Neural progenitor cell (in vitro differentiated cells): ENCODE measurements at regions not wholly inside any gene's neighbourhood (a gene's known extent, or its start where the extent isn't known, plus 50 kb on each side); places are given as distances from the start of the nearest gene placed in this dataset.
A peak's percentile ranks its signal among the peaks of the same experiment; 100 is the strongest.

Experiments used
- DNase-seq: peaks from one replicate; pipeline ENCODE4 v3.0.0-alpha.2; 2016; ENCODE audit warnings: low spot score
- H2AFZ ChIP-seq: fragments of 200-600 bp; sonication (generic); replicated peaks from 2 replicates; pipeline ENCODE4 v1.6.1; 2016; ENCODE audit warnings: antibody characterized with exemption
- H3F3A ChIP-seq: fragments of 200-600 bp; sonication (generic); 2 replicates; pipeline ENCODE4 v1.6.1; 2016; ENCODE audit warnings: antibody characterized with exemption, low read depth
- H3K27ac ChIP-seq: fragments of 200-600 bp; sonication (generic); 2 replicates; pipeline ENCODE4 v1.5.1; 2016; ENCODE audit warnings: mild to moderate bottlenecking
- H3K27me3 ChIP-seq: fragments of 200-600 bp; sonication (generic); 2 replicates; pipeline ENCODE4 v1.6.1; 2016; ENCODE audit warnings: mild to moderate bottlenecking, moderate library complexity
- H3K36me3 ChIP-seq: fragments of 200-600 bp; sonication (generic); 2 replicates; pipeline ENCODE4 v1.5.1; 2016
- H3K4me1 ChIP-seq: fragments of 200-600 bp; sonication (generic); 2 replicates; pipeline ENCODE4 v1.6.1; 2016; ENCODE audit warnings: mixed run types
- H3K4me2 ChIP-seq: fragments of 200-600 bp; sonication (generic); 2 replicates; pipeline ENCODE4 v1.6.1; 2016
- H3K4me3 ChIP-seq: fragments of 200-600 bp; sonication (generic); 2 replicates; pipeline ENCODE4 v1.5.1; 2016
- H3K79me2 ChIP-seq: fragments of 200-600 bp; sonication (generic); 2 replicates; pipeline ENCODE4 v1.6.1; 2016; ENCODE audit warnings: low read depth
- H3K9ac ChIP-seq: fragments of 200-600 bp; sonication (generic); 2 replicates; pipeline ENCODE4 v1.6.1; 2016
- H3K9me3 ChIP-seq: fragments of 200-600 bp; sonication (generic); 2 replicates; pipeline ENCODE4 v1.5.1; 2016; ENCODE audit warnings: low read depth
- H4K20me1 ChIP-seq: fragments of 200-600 bp; sonication (generic); 2 replicates; pipeline ENCODE4 v1.6.1; 2016; ENCODE audit warnings: low read depth
- H3K27ac Mint-ChIP-seq: 3 replicates; pipeline ENCODE4 v1.8.0; 2021; ENCODE audit warnings: mixed read lengths
- H3K27me3 Mint-ChIP-seq: 2 replicates; pipeline ENCODE4 v1.8.0; 2022; ENCODE audit warnings: low read depth, mild to moderate bottlenecking, inconsistent platforms, moderate library complexity, mixed read lengths; ENCODE audit not compliant: insufficient read depth
- H3K36me3 Mint-ChIP-seq: 3 replicates; pipeline ENCODE4 v1.8.0; 2021; ENCODE audit warnings: mixed read lengths
- H3K4me1 Mint-ChIP-seq: 3 replicates; pipeline ENCODE4 v1.8.0; 2021; ENCODE audit warnings: mixed read lengths
- H3K4me3 Mint-ChIP-seq: 3 replicates; pipeline ENCODE4 v1.8.0; 2021; ENCODE audit warnings: mild to moderate bottlenecking, moderate library complexity, mixed read lengths
- H3K9me3 Mint-ChIP-seq: 3 replicates; pipeline ENCODE4 v1.8.0; 2020; ENCODE audit warnings: mixed read lengths
- EZH2 ChIP-seq: fragments of 200-600 bp; sonication (generic); IDR thresholded peaks from 2 replicates; pipeline ENCODE4 v1.6.1; 2017; ENCODE audit warnings: antibody characterized with exemption, mild to moderate bottlenecking, moderate library complexity
- EZH2phosphoT487 ChIP-seq: fragments of 200-600 bp; sonication (generic); IDR thresholded peaks from 2 replicates; pipeline ENCODE4 v1.6.1; 2017; ENCODE audit warnings: antibody characterized with exemption
- TF ChIP-seq, protein P1 (sequence below): fragments of 200-600 bp; sonication (generic); IDR thresholded peaks from 2 replicates; pipeline ENCODE4 v1.5.1; 2017; ENCODE audit warnings: antibody characterized with exemption, mild to moderate bottlenecking

DNA sequence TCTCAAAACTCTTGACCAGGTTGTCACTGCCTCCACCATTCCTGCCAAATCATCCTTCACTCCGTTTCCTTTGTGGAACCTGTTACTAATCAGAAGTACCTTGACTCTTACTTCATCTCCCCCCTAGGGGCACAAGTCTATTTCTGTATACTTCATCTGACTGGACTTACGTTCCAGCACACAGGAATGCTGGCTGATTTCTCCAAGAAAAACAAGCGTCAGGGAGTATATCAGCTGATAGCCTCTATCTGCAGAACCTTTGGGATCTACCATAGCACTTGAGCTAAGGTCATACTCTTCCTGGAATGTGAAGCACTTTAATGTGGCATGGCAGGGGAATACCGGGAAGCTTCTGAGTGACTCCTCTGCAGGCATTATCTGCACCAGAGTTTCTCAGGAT lies 178.1 kb upstream of the MOCS1 start:
- Histone ChIP-seq H3K36me3 (no peaks in the 10 kb centered on the region), H3K4me2 (no peak overlapping the region), H3K79me2 (no peaks in the 10 kb centered on the region), H4K20me1 (no peaks in the 10 kb centered on the region), H3K9me3 (no peaks in the 10 kb centered on the region), H2AFZ (no peak overlapping the region), H3K4me3 (no peak overlapping the region), H3K9ac (no peak overlapping the region), H3K27me3 (no peaks in the 10 kb centered on the region), H3K4me1 (no peaks in the 10 kb centered on the region), H3F3A (no peaks in the 10 kb centered on the region), H3K27ac (no peak overlapping the region)
- TF ChIP-seq EZH2, result no peak
- TF ChIP-seq, protein P1, sequence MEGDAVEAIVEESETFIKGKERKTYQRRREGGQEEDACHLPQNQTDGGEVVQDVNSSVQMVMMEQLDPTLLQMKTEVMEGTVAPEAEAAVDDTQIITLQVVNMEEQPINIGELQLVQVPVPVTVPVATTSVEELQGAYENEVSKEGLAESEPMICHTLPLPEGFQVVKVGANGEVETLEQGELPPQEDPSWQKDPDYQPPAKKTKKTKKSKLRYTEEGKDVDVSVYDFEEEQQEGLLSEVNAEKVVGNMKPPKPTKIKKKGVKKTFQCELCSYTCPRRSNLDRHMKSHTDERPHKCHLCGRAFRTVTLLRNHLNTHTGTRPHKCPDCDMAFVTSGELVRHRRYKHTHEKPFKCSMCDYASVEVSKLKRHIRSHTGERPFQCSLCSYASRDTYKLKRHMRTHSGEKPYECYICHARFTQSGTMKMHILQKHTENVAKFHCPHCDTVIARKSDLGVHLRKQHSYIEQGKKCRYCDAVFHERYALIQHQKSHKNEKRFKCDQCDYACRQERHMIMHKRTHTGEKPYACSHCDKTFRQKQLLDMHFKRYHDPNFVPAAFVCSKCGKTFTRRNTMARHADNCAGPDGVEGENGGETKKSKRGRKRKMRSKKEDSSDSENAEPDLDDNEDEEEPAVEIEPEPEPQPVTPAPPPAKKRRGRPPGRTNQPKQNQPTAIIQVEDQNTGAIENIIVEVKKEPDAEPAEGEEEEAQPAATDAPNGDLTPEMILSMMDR, result peak; percentile 13
- no peaks in the 10 kb centered on the region for H3K4me1 Mint-ChIP-seq
- H3K4me3 Mint-ChIP-seq, result no peak overlapping the region
- peaks cover 4% of the 10 kb centered on the region for H3K27me3 Mint-ChIP-seq
- no peak overlapping the region for H3K27ac Mint-ChIP-seq
- no peaks in the 10 kb centered on the region for H3K36me3 Mint-ChIP-seq
- H3K9me3 Mint-ChIP-seq, result no peaks in the 10 kb centered on the region
- DNase-seq, result no peak

DNA sequence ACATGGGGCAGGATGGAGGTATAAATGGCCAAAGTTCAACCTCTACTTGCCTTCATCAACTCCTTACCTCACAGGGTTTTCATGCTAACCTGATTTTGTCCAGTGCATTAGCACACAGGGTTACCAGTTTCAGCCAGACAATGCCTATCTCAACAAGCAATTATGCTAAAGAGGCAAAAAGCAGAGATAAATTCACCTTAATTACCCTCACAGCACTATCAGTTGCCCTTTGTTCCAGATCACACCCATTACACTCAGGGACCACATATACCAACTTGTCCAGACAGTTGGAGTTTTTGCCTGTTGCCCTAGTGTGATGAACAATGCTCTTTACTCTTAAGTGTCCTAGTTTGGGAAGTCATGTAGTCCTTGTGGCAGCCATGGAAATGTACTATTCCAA lies 174.5 kb upstream of the MOCS1 start:
- Mint-ChIP-seq H3K9me3 (no peaks in the 10 kb centered on the region), H3K27ac (no peak overlapping the region), H3K27me3 (peaks cover 5% of the 10 kb centered on the region), H3K36me3 (no peaks in the 10 kb centered on the region), H3K4me1 (no peaks in the 10 kb centered on the region), H3K4me3 (no peak overlapping the region)
- no peak for DNase-seq
- no peak overlapping the region for H3K4me3 ChIP-seq
- no peak overlapping the region for H3K4me2 ChIP-seq
- H3K9me3 ChIP-seq, result no peaks in the 10 kb centered on the region
- H3F3A ChIP-seq, result no peaks in the 10 kb centered on the region
- no peak overlapping the region for H3K9ac ChIP-seq
- H3K27me3 ChIP-seq, result no peaks in the 10 kb centered on the region
- no peaks in the 10 kb centered on the region for H3K36me3 ChIP-seq
- no peaks in the 10 kb centered on the region for H3K79me2 ChIP-seq
- H3K27ac ChIP-seq, result no peak overlapping the region
- H2AFZ ChIP-seq, result no peak overlapping the region
- no peaks in the 10 kb centered on the region for H4K20me1 ChIP-seq
- H3K4me1 ChIP-seq, result no peaks in the 10 kb centered on the region
- TF ChIP-seq EZH2 (no peak), EZH2phosphoT487 (no peak)
- TF ChIP-seq, protein P1, result no peak

DNA sequence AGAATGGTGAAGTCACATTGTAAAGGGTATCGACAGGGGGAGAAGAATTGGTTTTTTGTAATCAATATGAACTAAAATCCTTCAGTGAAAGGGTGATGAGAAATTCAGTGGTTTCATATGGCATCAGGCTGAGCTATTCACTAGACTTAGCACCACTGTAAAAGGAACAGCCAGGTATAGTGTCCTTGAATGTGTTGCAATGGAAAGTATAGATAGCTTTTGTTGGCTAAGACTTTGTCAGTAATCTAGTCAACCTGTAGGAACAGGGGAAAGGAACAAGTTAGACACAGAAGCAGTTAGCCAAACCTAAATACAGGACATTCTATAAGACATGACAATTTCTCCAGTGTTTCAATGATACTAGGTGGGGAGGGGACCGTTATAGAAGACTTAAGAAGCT lies 172.6 kb upstream of the MOCS1 start:
- Histone ChIP-seq H3F3A (no peaks in the 10 kb centered on the region), H2AFZ (no peak overlapping the region), H3K36me3 (no peaks in the 10 kb centered on the region), H3K4me1 (no peaks in the 10 kb centered on the region), H3K79me2 (no peaks in the 10 kb centered on the region), H4K20me1 (no peaks in the 10 kb centered on the region), H3K9ac (no peak overlapping the region), H3K4me2 (no peak overlapping the region), H3K27ac (no peak overlapping the region), H3K27me3 (no peaks in the 10 kb centered on the region), H3K4me3 (no peak overlapping the region), H3K9me3 (no peaks in the 10 kb centered on the region)
- Mint-ChIP-seq H3K27me3 (peaks cover 2% of the 10 kb centered on the region), H3K4me3 (no peak overlapping the region), H3K27ac (no peak overlapping the region), H3K4me1 (no peaks in the 10 kb centered on the region), H3K9me3 (no peaks in the 10 kb centered on the region), H3K36me3 (no peaks in the 10 kb centered on the region)
- no peak for TF ChIP-seq EZH2phosphoT487
- TF ChIP-seq, protein P1, result no peak
- TF ChIP-seq EZH2, result no peak
- DNase-seq, result no peak

DNA sequence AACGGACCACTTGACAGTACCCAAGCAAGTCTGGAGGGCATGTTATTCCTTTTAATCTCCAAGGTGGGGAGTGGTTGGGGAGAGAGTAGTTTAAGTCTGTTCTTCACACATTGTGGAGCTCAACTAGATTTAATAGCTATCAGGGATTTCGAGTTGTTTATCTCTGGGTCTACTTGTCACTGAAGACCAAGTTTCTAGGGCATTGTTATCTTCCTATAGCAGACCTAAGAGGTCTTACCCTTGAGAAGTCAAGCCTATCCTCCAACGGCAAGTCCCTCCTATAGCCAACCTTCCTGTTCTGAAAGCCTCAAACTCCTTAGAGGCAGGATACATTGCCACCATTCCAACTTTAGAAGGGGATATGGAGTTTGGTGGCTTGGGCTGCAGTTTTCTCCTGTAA lies 164.5 kb upstream of the MOCS1 start:
- Histone ChIP-seq H3K79me2 (no peaks in the 10 kb centered on the region), H3K4me2 (no peak overlapping the region), H3K4me3 (no peak overlapping the region), H3K36me3 (no peaks in the 10 kb centered on the region), H4K20me1 (no peaks in the 10 kb centered on the region), H2AFZ (no peak overlapping the region), H3K9me3 (no peaks in the 10 kb centered on the region), H3K9ac (no peak overlapping the region), H3F3A (no peaks in the 10 kb centered on the region), H3K4me1 (no peaks in the 10 kb centered on the region), H3K27ac (no peak overlapping the region), H3K27me3 (no peaks in the 10 kb centered on the region)
- DNase-seq, result no peak
- H3K27ac Mint-ChIP-seq, result no peak overlapping the region
- TF ChIP-seq, protein P1, result no peak
- TF ChIP-seq EZH2 (no peak), EZH2phosphoT487 (no peak)
- H3K4me3 Mint-ChIP-seq, result no peak overlapping the region
- no peaks in the 10 kb centered on the region for H3K27me3 Mint-ChIP-seq
- H3K4me1 Mint-ChIP-seq, result no peaks in the 10 kb centered on the region
- no peaks in the 10 kb centered on the region for H3K36me3 Mint-ChIP-seq
- no peaks in the 10 kb centered on the region for H3K9me3 Mint-ChIP-seq
